Breast epithelium (tissue), 3 donors: ENCODE measurements at regions not wholly inside any gene's neighbourhood (a gene's known extent, or its start where the extent isn't known, plus 50 kb on each side); places are given as distances from the start of the nearest gene placed in this dataset.

Experiments used
- POLR2A ChIP-seq: fragments of 450-650 bp; IDR thresholded peaks from one replicate; pipeline ENCODE4 v1.6.1; 2016; ENCODE audit warnings: antibody characterized with exemption, mild to moderate bottlenecking, moderate library complexity
- POLR2AphosphoS5 ChIP-seq, 3 donors: sonication (generic); formaldehyde crosslinking; IDR thresholded peaks; one replicate each; pipeline ENCODE4 v1.6.1; 2017; ENCODE audit warnings: antibody characterized with exemption in 3 of 3
- TF ChIP-seq, protein P1 (sequence below), 3 donors: fragments of 450-650 bp; IDR thresholded peaks; one replicate each; pipeline ENCODE4 v1.5.1; 2016 to 2017; ENCODE audit warnings: antibody characterized with exemption in 3 of 3, mild to moderate bottlenecking in 3 of 3, moderate library complexity in 3 of 3

DNA sequence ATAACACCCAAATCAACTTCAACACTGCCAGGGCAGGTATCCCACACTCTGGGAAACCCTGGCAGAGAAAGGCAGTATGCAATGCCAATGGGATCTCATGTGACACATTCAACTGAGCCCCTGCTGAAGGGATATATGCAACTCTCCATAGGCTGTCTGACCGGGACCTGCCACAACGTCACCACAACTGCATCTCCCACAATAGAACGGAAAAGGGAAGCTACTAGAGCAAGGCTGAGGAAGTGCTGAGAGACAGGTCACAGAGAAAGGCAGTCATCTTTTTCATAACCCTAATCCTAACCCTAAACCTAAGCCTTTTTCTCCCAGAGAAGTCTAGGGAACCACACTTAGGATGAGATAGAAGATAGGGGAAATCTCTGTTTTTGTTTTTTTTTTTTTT, 345.9 kb upstream of the CD180 start:
- TF ChIP-seq POLR2A: no peak
- TF ChIP-seq, protein P1, sequence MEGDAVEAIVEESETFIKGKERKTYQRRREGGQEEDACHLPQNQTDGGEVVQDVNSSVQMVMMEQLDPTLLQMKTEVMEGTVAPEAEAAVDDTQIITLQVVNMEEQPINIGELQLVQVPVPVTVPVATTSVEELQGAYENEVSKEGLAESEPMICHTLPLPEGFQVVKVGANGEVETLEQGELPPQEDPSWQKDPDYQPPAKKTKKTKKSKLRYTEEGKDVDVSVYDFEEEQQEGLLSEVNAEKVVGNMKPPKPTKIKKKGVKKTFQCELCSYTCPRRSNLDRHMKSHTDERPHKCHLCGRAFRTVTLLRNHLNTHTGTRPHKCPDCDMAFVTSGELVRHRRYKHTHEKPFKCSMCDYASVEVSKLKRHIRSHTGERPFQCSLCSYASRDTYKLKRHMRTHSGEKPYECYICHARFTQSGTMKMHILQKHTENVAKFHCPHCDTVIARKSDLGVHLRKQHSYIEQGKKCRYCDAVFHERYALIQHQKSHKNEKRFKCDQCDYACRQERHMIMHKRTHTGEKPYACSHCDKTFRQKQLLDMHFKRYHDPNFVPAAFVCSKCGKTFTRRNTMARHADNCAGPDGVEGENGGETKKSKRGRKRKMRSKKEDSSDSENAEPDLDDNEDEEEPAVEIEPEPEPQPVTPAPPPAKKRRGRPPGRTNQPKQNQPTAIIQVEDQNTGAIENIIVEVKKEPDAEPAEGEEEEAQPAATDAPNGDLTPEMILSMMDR (IDR thresholded peaks at IDR 0.05): no peak
- TF ChIP-seq POLR2AphosphoS5 (IDR thresholded peaks at IDR 0.05): no peak
